NCI-H2029 treated with DMSO at 0.1 percent for 48 hours (cell line): ENCODE measurements at regions not wholly inside any gene's neighbourhood (a gene's known extent, or its start where the extent isn't known, plus 50 kb on each side); places are given as distances from the start of the nearest gene placed in this dataset.
"Not testable (repeated sequence)": the region's sequence is repeated elsewhere in the genome, so short reads cannot be mapped to it uniquely, and the experiment has no call there.

ENCODE experiments used
- DNase-seq: peaks from one replicate; lab custom pipeline; 2025; lab: John Stamatoyannopoulos, UW

DNA sequence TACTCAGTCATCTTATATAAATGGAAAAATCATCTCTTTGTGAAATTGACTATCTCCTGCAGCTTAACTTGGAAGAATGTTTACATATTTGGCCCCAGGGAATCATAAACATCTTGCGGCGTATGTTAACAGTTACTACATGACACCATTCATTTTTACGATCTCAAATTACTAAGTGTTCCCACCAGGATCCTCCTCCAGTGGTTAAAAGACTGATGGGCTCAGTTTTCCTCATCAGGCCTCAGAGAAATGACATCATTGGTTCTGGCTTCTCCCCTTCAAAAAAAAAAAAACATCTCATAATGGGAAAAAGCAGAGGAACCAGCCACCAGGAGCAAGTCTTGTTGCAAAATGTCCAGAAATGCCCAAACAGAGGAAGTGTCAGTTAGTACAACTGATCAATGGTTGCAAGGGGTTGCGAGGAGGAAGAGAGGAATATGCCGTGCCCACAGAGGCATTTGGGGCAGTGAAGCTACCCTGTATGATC lies 70.5 kb upstream of the LIPC start:
- no peak for DNase-seq

DNA sequence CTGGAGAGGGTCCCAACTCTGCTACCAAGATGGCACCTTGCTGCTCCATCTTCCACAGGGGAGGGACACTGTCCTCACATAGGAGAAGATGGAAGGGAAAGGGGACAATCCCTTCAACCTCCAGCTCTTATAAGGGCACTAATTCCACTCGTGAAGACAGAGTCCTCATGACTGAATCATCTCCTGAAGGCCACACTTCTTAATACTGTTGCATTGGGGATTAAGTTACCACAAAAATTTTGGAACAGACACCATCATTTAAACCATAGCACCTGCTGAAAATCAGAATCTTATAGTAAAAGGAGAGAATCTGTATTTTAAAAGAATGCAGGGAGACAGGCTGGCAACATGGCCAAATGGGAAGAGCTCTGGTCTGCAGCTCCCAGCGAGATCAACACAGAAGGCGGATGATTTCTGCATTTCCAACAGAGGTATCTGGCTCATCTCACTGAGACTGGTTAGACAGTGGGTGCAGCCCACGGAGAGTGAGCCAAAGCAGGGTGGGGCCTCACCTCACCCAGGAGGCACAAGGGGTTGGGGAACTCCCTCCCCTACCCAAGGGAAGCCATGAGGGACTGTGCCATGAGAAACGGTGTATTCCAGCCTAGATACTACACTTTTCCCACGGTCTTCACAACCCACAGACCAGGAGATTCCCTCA lies 69.4 kb upstream of the LIPC start:
- DNase-seq, result no peak

DNA sequence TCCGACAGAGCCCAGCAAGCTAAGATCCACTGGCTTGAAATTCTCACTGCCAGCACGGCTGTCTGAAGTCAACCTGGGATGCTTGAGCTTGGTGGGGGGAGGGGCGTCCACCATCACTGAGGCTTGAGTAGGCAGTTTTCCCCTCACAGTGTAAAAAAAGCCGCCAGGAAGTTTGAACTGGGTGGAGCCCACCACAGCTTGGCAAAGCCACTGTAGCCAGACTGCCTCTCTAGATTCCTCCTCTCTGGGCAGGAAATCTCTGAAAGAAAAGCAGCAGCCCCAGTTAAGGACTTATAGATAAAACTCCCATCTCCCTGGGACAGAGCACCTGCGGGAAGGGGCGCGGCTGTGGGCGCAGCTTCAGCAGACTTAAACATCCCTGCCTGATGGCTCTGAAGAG lies 68.7 kb upstream of the LIPC start:
- not testable (repeated sequence) for DNase-seq

DNA sequence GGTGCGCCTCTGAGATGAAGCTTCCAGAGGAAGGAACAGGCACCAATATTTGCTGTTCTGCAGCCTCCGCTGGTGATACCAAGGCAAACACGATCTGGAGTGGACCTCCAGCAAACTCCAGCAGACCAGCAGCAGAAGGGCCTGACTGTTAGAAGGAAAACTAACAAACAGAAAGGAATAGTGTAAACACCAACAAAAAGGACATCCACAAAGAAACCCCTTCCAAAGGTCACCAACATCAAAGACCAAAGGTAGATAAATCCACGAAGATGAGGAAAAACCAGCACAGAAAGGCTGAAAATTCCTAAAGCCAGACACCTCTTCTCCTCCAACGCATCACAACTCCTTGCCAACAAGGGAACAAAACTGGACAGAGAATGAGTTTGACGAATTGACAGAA lies 68.1 kb upstream of the LIPC start:
- DNase-seq, result not testable (repeated sequence)

DNA sequence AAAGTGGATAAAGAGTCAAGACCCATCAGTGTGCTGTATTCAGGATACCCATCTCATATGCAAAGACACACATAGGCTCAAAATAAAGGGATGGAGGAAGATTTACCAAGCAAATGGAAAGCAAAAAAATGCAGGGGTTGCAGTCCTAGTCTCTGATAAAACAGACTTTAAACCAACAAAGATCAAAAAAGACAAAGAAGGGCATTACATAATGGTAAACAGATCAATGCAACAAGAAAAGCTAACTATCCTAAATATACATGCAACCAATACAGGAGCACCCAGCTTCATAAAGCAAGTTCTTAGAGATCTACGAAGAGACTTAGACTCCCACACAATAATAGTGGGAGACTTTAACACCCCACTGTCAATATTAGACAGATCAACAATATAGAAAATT lies 66.7 kb upstream of the LIPC start:
- not testable (repeated sequence) for DNase-seq

DNA sequence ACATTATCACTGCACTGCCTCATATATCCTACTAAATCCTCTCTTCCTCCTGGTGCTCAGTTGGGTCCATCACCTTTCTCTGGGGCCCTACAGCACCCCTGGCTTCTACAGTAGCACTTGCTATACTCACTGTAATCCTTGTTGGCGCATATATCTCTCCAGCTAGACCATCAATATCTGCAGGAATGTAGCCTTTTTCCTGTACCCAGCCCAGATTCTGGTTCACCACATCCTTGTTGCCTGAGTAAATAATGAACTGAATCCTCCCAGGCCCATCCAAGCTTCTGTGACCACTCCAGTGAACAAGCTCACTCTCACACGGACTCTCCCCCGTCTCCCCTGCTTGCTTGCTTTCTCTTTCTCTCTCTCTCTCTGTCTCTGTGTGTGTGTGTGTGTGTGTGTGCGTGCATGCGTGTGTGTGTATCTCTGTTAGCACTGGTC lies 62.5 kb upstream of the LIPC start:
- DNase-seq, result peak; percentile 3

DNA sequence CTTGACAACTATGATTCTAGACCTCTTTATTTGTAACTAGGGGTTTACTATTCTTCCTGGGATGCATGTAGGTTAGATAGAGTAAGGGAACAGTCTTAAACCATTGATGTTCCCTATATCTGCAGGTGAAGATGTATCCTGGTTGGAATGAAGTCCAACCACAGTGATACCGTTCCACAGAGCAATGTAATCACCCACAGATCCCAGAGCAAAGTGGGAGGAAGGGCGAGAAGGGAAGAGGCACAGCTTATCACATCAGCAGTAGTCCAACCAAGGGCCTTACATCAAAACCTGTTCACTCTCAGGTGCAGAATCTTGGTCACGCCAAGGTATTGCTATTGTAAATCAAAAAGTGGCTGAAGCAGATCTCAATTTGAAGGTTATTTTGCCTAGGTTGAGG lies 61.8 kb upstream of the LIPC start:
- no peak for DNase-seq

DNA sequence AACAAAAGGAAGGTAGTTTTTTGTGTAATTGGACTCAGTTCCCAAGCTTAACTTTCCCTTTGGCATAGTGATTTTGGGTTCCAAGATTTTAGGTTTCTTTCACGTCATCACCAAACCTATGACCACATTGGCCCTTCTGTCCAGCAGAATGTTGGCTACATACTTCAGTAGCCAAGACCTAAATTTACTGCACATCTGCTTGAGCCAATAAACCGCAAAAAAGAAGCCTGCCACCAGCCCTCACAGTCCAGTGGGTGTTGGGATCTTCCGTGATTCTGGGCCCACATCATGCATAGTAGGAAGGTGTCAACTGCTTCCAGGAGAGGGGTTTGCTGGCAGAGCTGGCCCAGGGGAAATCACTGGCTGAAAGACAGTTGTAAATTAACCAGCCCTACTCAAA lies 57.6 kb upstream of the LIPC start:
- DNase-seq, result no peak

DNA sequence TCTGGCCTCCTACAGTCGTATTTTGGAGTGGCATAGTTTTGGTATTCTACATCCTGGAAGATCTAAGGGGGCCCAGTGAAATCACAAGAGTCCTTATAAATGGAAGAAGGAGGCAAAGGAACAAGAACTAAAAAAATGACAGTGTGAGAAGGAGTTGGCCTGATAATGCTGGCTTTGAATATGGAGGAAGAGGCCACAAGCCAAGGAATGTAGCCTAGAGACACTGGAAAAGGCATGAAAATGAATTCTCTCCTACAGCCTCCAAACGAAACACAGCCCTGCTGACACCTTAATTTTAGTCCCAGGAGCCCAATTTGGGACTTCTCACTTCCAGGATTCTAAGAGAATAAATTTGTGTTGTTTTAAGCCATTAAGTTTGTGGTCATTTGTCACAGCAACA lies 54.6 kb upstream of the LIPC start:
- DNase-seq, result no peak

DNA sequence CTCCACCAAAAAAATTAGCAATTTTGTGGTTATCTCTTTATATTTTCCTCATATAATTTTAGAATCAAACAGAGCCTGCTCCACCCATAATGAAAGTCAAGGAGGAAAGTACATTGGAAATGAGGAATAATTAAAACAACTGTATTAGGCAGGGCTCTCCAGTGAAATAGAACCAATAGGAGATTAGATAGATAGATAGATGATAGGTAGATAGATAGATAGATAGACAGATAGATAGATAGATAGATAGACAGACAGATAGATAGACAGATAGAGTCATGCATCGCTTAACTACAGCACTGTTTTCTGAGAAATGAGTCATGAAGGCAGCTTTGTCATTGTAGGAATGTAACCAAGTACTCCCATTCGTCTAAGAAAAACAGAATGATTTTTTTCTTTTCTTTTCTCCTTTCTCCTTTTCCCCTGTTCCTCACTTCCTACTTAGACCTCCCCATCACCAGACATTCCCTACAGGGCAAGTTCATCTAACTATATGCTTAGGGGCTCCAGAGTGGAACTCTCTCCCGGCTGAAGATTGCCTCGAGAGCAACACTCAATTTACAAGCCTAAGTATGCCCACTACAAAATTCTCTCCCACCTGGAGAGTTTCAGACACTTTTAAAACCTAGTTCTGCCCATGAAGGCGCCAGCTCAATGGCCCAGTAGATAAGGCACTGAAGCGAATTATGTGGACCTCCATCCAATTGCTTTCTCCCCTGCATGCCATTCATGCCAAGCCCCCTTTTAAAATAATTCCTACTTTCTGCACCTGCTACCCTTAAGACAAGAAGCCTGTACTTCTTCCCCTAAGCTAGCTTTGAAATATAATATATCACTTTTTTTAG lies 53.3 kb upstream of the LIPC start:
- DNase-seq, result no peak

DNA sequence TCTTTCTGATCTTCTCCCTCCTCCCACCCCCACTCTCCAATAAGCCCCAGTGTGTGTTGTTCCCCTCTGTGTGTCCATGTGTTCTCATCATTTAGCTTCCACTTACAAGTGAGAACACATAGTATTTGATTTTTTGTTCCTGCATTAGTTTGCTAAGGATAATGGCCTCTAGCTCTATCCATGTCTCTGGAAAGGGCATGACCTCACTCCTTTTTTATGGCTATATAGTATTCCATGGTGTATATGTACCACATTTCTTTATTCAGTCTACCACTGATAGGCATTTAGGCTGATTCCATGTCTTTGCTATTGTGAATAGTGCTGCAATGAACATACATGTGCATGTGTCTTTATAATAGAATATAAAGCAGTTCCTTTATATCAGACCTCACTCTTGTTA lies 52.3 kb upstream of the LIPC start:
- DNase-seq, result not testable (repeated sequence)

DNA sequence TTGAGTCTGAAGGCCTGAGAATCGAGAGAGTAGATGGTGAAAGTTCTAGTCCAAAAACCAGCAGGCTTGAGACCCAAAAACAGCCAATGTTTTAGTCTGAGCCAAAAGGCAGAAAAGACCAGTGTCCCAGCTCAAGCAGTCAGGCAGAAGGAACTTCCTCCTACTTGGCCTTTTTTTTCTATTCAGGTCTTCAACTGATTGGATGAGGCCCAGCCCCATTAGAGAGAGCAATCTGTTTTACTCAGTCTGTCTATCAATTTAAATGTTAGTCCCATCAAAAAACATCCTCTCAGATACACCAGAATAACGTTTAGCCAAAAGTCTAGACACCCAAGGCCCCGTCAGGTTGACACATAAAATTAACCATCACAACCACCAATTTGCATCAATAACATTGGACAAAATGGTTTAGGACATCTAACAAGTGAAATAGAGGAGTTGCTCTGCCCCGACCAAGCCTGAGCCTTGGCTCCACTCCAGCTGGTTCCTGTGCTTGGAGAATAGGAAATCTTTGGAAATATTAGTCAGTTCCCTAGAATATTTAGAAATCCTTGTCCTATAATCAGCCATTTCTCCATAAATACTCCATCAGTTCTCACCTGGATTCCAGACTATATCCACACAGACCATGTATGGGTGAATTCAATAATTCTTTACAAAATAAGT lies 51.4 kb upstream of the LIPC start:
- DNase-seq, result no peak

DNA sequence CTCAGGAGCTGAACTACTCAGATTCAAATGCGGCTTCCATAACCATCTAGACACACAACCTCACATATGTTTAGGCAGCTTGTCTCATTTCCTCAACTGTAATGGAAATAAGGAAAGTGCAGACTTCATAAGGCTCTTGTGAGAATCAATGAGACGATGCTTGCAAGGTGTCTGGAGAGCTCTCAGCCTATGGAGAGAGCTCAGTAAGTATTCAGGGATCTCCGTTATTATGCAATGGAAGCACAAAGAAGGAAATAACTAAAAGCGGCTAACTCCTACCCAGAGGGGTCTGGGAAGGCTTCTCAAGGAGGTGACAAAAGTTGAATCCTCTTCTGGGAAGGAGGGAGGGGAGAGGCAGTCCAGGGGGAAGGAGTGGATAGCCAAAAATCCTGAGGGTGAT lies 50.1 kb upstream of the LIPC start:
- no peak for DNase-seq
